HG03064 (cell line): ENCODE measurements at regions not wholly inside any gene's neighbourhood (a gene's known extent, or its start where the extent isn't known, plus 50 kb on each side); places are given as distances from the start of the nearest gene placed in this dataset.

Source experiments
- ATAC-seq: cut with Tn5 transposase; IDR thresholded peaks from one replicate; pipeline ENCODE4 v1.9.1; 2021; ENCODE audit warnings: low read depth; ENCODE audit not compliant: unreplicated experiment

DNA sequence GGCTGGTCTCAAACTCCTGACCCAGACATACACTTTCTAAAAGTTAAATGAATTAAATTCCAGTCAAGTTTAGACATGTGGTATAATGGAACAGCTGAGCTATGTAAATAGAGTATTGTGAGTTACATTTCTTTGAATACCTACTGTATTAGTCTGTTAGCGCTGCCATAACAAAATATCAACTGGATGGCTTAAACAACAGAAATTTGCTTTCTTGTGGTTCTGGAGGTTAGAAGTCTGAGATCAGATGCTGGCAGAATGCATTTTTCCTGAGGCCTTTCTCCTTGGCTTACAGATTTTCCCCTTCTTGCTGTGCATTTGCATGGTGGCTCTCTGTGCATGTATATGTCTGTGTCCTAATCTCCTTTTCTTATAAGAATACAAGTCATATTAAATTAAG, 101.5 kb upstream of the TGFBR2 start:
- ATAC-seq, result no peak

DNA sequence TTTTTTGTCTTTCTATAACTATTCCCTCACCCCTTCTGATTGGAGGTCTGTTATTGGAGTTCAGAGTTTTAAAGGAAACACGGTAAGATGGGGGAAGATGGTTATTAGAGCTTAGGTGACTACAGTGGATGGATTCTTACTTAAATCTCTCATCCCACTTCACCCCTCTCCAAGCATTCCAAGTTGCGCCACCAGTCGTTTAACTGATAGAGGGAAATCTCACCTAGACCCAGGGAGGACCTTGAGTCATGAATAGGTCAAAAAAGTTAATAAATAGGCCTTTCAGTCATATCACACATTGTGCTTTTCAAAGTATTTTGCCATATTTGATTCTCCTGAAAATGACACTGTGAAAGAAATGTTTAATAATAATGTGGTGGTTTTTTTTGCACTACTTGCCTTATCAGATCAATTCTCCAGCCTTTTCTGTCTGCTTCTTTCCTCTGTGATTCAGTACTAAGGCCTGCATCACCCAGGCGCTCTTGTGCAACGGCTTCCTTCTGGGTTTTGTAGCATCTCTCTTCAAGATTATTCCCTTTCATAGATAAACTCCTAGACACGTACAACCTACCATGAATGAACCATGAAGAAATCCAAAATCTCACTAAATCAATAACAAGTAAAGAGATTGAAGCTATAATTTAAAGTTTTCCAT, 100.4 kb upstream of the TGFBR2 start:
- no peak for ATAC-seq

DNA sequence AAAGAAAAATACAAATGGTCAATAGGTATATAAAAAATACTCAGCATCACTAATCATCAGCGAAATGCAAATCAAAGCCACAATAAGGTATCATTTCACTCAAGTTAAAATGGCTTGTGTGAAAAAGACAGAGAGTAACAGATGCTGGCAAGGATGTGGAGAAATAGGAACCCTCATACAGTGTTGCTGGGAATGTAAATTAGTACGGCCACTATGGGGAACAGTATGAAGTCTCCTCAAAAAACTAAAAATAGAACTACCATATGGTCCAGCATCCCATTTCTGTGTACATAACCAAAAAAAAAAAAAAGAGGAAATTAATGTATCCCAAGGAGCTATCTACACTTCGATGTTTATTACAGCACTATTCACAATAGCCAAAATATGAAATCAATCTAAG, 98.1 kb upstream of the TGFBR2 start:
- no peak for ATAC-seq

DNA sequence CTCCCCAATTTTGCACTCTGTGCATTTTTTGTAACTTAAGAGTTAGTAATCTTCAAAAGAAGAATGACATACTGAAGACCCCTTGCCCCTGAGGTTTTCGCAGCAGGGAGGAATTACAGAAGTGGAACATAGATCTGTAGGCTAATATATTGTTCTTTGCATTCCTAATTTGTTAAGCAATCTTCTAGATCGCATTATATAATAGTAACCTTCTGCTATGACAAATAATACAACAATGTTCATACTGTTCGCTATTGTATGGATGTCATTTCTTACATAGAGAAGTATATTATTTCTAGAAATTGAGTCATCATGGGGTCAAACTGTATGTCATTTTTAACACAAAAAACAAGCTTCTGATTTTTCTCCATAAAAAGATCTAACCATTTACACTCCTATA, 95.8 kb upstream of the TGFBR2 start:
- ATAC-seq, result no peak

DNA sequence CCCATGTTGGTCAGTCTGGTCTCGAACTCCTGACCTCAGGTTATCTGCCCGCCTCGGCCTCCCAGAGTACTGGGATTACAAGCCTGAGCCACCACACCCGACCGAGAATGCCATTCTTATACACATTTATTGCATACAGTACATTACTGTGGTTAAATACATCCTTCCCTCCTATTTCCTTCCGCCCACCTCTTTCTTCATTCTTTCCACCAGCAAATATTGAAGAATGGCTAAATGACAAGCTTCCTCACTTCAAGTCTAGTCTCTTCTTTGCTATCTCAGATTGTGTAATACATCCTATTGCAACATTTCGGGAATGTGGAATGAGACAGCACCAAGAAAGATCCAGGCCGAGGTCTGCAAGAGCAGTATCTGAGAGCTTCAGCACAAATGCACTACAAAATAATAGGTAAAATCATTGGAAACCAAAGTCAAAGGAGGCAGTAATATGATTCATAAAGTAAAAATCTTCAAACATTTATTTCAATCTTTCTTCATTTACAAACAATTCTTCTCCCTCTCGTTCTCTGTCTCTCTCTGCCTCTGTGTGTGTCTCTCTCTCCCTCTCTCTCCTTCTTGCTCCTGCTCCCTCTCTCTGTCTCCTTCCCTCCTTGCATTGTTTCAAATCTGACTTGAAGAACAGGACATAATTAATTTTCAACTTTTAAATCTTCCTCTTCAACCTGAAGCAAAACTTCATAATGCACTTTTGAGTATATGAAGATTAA, 94.7 kb upstream of the TGFBR2 start:
- no peak for ATAC-seq

DNA sequence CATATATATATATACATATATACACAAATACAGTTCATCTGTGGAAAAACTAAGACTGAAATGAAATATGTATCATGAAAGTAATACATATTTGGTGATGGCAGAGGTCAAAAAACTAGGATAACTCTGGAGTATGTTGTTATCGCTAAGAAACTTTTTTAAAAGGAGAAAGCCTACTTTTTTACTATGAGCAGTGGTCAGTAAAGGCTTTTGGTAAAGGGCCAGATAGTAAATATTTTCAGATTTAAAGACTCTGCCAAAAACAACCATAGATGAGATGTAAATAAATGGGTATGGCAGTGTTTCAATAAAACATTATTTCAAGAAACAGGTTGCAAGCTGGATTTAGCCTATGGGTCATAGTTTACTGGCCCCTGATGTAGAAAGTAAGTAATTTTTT, 93.8 kb upstream of the TGFBR2 start:
- no peak for ATAC-seq

DNA sequence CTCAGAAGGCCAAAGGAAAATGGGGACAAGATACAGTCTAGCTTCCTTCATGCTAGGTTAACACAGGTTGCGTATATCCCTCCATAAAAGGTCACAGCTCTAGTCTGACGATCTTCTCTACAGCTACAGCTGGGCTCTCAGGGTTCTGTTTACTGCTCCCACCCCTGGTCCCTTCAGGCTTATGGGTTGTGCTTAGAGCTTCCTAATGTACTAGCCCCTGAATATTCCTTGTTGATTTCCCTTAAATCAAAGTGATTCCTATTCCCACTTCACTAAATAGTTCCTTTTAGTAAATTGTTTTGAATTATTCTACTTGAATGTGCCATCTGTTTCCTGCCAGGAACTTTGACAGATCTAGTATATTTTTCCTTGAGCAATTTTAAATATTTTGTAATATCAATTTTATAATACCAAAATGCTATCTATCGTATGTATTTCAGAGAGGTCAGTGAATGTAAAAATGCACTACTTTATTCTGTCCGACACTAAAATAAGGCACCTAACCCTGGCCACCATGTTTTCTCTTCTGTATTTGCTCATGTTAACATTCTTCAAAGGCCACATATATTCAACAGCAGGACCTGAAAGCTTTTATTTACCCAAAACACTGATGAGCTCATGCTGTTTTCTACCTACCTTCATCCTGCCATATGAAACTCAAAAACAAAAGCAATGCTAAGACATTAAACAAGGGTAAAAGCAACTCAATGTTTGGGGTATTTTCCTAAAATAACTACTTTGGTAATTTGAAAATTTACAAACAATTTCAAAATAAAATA, 92.8 kb upstream of the TGFBR2 start:
- ATAC-seq, result no peak

DNA sequence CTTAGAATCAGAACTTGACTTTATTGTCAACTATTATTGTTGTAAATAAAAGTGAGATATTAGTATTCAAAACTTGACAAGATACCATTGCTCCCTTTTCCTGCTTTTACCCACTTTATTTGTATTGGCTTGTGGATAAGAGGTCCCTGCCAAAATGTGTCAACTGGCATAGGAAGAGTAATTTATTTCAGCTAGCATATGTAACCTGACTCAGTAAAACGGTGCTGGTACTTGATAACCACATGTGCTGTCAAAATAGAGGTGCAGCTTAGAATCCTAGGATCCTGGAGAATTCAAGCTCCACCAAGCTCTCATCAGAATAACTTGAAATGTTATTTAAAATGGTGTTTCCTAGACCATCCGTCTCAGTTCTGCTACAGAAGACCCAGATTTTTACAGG, 90.2 kb upstream of the TGFBR2 start:
- ATAC-seq, result no peak

DNA sequence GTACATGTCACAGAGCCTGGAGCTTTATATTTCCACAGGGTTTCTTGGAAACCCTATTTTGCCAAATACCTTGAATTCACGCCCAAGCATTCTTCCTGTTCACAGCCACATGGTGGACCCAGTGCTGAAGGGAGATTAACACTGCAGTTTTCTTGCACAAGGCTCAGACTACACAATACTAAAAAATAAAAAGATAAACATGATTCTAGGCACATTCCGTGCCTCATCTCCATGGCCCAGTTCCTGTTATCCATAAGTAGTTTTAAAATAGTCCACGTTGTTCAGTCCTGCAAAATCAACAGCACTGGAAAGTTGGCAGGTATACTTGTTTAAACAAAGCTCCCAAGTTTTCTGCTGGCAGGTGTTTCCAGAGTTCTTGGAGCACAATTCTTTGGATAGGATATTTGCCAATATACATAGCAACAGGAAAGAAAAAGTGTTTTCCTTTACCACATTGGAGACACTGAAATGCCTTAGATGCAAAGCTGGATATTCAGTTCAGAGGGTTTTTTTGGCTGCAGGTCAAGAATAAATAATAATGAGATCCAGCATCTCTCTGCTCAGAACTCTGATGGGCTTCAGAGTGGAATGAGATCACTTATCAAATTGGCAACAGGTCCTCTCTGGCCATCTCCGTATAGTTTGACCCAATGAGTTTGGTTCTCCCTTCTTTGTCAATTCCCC, 88.1 kb upstream of the TGFBR2 start:
- ATAC-seq, result no peak

DNA sequence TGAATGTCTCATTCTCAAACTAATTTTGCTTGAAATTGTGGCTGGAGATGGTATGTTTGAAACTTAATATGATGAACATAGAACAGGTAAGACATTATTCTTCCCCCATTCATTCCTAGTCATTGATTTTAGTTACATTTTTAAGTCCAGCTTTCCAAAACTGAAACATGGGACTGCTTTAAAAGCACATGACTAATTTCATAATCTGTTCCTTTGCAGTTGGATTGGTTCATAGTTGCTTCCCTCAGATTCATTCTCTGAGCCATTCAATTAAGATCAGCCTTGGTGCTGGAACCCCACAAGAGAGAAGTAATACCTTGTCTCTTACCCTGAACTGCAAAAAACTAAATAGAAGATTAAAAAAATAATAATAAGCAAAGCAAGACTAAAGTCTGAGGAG, 87.5 kb upstream of the TGFBR2 start:
- ATAC-seq, result no peak

DNA sequence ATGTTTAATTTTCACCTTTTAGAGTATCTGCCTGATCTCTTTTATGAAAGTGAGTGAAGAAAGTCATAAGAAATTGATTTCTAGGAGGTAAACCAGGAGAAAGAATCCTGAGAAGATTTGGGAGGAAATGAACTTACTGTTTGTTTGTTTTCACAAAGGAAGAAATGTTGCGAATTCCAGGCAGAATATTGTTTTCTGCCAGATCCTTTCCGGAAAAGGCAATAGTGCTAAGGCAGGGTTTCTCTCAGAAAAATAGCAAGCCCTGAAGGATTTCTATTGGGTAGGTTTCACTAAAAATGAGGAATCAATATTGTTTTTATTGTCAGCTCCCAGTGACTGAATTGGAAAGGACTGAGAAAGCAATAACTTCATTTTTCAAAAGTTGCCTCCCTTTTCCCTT, 85.7 kb upstream of the TGFBR2 start:
- no peak for ATAC-seq

DNA sequence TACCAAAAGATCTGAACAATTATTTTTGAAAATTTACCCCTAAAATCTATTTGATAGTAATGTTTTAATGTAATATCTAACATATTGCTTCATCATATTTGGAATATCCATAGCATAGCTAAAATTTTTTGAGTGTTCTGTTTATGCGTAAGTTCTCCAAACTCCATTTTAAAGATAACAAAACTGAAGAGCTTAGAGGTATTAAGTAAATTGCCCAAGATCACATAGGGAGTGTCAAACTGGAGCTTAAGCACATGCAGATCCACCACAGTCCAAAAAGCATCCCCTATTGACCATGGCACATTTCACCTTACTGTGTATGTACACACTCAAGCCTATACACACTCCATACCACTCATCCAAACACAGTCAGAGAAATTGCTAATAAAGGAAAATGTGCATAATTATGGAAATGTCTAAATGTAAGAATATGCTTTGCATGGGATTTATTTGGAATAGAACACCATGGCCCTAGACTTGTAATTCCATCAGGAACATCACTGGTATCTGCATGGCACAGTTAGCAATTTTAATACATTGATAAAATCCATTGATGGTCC, 85.2 kb upstream of the TGFBR2 start:
- ATAC-seq, result no peak

DNA sequence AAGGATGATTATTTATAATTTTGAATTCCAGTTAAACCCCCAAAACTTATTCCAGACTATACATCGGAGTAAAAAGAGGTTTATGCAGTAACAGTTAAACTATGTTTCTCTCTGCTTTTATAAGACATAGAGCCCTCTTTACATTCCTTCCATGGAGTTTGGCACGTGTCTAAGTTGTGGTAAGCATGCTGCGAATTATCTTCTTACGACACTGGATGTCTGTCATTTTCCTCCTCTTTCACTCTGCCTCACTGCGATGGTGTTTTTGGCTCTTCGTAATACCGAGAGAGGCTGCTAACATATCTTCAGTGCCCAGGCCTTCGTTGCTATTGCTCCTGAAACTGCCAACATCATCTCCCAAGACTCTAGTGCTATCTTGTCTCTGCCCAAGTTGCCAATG, 83.9 kb upstream of the TGFBR2 start:
- no peak for ATAC-seq

DNA sequence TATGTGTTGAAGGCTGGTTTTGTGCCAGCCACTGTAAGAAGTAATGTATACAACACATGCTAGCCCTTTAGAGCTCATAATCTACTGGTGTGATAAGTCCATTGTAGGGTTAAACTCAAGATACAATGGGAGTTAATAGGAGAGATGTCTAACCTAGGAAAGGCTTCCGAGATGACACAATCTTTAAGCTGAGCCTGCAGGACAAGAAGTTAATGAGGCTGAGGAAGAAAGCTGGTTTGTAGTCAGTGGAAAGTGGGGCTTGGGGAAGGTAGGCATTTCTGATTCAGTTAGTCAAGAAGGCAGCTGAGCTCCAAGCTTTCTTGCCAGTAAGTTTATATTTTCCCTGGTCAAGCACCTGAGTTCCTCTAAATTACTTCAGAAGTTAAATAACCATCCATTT, 83.0 kb upstream of the TGFBR2 start:
- no peak for ATAC-seq

DNA sequence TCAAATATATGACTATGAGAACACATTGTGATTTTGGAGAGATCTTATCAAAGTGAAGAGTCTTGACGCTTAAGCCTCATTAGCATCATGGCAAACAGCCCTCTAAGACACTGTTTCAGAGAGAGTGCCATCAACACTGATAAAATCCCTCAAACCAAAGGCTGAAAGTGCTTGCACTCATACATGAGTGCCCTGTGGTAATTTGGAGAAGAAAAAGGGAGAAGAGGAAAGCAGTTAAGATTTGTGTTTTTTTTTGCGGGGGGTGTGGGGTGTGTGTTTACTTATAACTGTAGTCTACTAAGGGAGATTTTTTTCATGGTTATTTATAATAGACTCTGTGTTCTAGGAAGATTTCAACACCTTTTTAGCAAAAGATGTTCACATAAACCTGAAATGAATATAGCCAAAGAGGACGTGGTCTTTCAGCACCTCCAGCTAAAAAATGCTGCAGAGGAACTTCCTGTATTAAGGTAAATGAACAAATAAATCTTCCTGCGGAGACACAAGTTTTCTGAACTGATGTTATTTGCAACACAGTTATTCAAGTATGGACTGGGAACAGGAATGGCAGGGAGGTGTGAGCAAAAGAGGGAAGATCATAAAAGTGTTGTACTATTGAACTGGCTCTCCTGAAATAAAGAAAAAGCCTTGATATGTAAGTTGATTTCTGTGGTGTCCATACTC, 81.9 kb upstream of the TGFBR2 start:
- no peak for ATAC-seq

DNA sequence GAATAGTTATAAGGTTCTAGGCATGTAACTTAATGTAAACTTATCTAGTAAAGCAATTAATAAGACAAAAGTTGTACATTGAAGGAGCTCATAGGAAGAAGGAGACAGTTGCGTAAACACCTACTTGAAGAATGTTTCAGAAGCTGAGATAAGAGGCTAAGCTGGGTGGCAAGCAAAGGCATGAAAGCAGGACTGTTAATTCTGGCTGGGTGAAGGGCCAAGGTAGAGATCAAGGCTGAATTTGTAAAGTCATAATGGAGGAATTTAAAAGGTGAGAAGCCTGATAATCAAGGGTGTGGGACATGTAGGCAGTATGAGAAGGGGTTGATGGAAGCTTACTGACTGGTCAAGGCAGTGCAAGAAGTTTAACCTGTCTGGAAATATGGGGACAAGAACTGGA, 80.4 kb upstream of the TGFBR2 start:
- no peak for ATAC-seq

DNA sequence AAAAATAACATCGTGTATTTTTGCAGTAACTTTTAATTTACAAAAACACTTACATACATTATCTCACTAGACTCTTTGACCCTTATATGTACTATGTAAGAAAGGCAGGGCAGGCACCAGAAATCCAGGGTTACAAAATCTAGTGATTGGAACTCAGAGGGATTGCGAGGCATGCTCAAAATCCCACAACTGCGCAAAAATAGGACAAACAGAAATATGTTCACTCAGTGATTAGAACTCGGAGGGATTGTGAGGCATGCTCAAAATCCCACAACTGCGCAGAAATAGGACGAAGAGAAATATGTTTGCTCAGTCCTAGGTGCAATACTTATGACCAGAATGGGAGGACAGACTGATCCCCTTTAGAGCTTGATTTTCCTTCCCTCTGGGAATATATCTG, 79.2 kb upstream of the TGFBR2 start:
- ATAC-seq, result no peak

DNA sequence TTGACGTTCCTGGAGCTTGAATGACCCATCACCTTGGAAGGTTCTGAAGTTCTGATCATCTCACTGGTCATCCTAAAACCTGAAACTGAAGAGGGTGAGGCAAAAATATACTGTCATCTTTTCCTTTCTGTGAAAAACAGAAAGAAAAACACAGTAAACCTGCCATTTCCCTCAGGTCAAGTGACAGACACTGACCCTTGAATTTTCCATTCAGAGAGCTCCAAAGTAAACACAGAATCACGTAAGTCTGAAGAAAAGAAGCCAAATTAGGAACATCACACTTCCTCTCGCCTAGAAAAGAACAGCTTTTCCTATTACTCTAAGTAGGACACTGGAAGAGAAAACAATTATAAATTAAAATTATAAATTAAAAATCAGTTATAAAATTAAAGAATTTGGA, 78.7 kb upstream of the TGFBR2 start:
- ATAC-seq, result no peak

DNA sequence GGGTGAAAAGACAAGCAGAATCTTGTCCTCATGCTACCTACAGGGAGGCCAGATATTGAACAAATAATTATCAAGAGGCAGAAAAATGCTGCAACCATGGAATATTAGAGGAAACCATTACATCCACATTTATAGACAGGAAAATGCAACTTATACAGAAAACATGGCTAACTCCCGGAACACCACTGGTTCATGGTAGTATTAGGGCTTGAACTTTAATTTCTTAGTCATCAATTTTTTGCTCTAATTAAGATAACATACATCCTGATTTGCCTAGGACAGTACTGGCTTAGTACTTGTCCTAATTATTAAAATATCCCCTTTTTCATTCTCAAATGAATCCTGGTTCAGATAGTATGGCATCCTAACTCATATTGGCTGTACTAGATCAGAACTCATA, 76.3 kb upstream of the TGFBR2 start:
- ATAC-seq, result no peak

DNA sequence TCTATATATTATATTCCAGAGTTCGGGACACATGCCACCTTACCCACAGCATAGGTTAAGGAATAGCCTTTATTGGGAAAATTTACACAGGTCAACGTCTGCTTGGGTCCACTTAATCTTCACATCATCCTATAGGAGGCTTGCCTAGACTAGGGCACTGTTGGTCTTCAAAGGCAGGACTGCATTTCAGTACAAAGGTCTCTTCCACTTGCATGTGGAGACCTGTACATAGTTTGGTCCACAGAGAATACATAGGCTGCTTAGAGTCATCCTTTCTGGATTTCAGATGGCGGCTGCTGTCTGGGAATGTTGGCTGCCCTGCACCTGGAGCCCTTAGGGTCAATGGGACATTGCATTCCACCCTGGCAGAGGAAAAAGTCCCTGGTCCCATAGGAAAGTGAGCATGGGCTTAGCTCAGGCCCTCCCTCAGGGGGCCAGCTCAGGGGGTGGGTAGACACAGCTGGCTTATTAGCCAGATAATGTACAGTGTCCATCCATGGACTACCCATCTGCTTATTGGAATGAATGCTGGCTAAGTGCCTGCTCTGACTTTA, 75.3 kb upstream of the TGFBR2 start:
- ATAC-seq, result no peak
